PC-9 (cell line): ENCODE measurements at regions not wholly inside any gene's neighbourhood (a gene's known extent, or its start where the extent isn't known, plus 50 kb on each side); places are given as distances from the start of the nearest gene placed in this dataset.

ENCODE experiments used
- BruUV-seq: library from RNA; stranded (reverse); fragments of 400-500 nt; replicated peaks from 2 replicates; lab custom pipeline; 2021; lab: Mats Ljungman, UMichigan
- CTCF ChIA-PET: fragments of 300-600 bp; sonication (Branson Sonifier 250); formaldehyde crosslinking; loops from one replicate; lab custom pipeline; 2022; ENCODE audit warnings: antibody characterized with exemption; lab: Charles Lee
- POLR2A ChIA-PET: fragments of 300-600 bp; sonication (Branson Sonifier 250); formaldehyde crosslinking; loops from one replicate; lab custom pipeline; 2022; ENCODE audit warnings: antibody characterized with exemption; ENCODE audit not compliant: unreplicated experiment; lab: Charles Lee
- DNase-seq, 2 experiments: peaks; one replicate each; pipeline versions ENCODE4 v3.0.0 to v3.0.0-alpha.2; 2015 to 2022; ENCODE audit warnings: mixed read lengths in 1 of 2
- H2AFZ ChIP-seq: fragments of 200-600 bp; sonication (generic); 2 replicates; pipeline ENCODE4 v1.8.1; 2017; ENCODE audit warnings: antibody characterized with exemption
- H3F3A ChIP-seq: fragments of 200-600 bp; sonication (generic); 2 replicates; pipeline ENCODE4 v1.8.1; 2017; ENCODE audit warnings: antibody characterized with exemption, mild to moderate bottlenecking, low read depth; ENCODE audit not compliant: insufficient read depth
- H3K27ac ChIP-seq: fragments of 200-600 bp; sonication (generic); 2 replicates; pipeline ENCODE4 v1.6.1; 2016; ENCODE audit warnings: mixed run types
- H3K27me3 ChIP-seq: fragments of 200-600 bp; sonication (generic); 2 replicates; pipeline ENCODE4 v1.6.1; 2016; ENCODE audit warnings: low read depth, mixed run types; ENCODE audit not compliant: insufficient read depth
- H3K36me3 ChIP-seq: fragments of 200-600 bp; sonication (generic); 2 replicates; pipeline ENCODE4 v1.6.1; 2016; ENCODE audit warnings: low read depth, mixed run types
- H3K4me1 ChIP-seq: fragments of 200-600 bp; sonication (generic); replicated peaks from 2 replicates; pipeline ENCODE4 v1.6.1; 2016; ENCODE audit warnings: mixed run types; ENCODE audit not compliant: insufficient read depth
- H3K4me2 ChIP-seq: fragments of 200-600 bp; sonication (generic); 2 replicates; pipeline ENCODE4 v1.6.1; 2017; ENCODE audit warnings: mixed run types
- H3K4me3 ChIP-seq: fragments of 200-600 bp; sonication (generic); 2 replicates; pipeline ENCODE4 v1.6.1; 2016; ENCODE audit warnings: mixed run types
- H3K79me2 ChIP-seq: fragments of 200-600 bp; sonication (generic); 2 replicates; pipeline ENCODE4 v1.6.1; 2017; ENCODE audit warnings: low read depth, mixed run types
- H3K9me2 ChIP-seq: fragments of 200-600 bp; sonication (generic); 2 replicates; pipeline ENCODE4 v1.8.1; 2017; ENCODE audit warnings: mild to moderate bottlenecking; ENCODE audit not compliant: insufficient read depth
- H3K9me3 ChIP-seq: fragments of 200-600 bp; sonication (generic); 2 replicates; pipeline ENCODE4 v1.8.1; 2016; ENCODE audit warnings: low read depth; ENCODE audit not compliant: insufficient read depth
- H4K20me1 ChIP-seq: fragments of 200-600 bp; sonication (generic); 2 replicates; pipeline ENCODE4 v1.8.1; 2017; ENCODE audit not compliant: insufficient read depth
- CTCF ChIP-seq: fragments of 200-600 bp; sonication (generic); conservative IDR thresholded peaks from 2 replicates; pipeline ENCODE4 v1.6.1; 2017; ENCODE audit warnings: mixed run types, antibody characterized with exemption, mild to moderate bottlenecking, moderate library complexity
- EZH2 ChIP-seq: fragments of 200-600 bp; sonication (generic); IDR thresholded peaks from 2 replicates; pipeline ENCODE4 v1.8.0; 2017; ENCODE audit warnings: antibody characterized with exemption, low read depth
- intact Hi-C: fragments of 100-400 bp; cut with micrococcal nuclease; formaldehyde crosslinking; loops from one replicate; pipeline ENCODE4 v1.10.0; 2022; ENCODE audit not compliant: unreplicated experiment

- Histone ChIP-seq H3K4me1 (peaks cover 43% of the 10 kb centered on the region), H4K20me1 (no peaks in the 10 kb centered on the region), H3K4me3 (peak overlapping the region; percentile 77), H3K36me3 (no peaks in the 10 kb centered on the region), H3K9me3 (no peaks in the 10 kb centered on the region), H3F3A (peaks cover 39% of the 10 kb centered on the region), H3K27ac (peak overlapping the region; percentile 98), H3K9me2 (no peaks in the 10 kb centered on the region), H2AFZ (peak overlapping the region; percentile 83), H3K27me3 (no peaks in the 10 kb centered on the region), H3K79me2 (peaks cover 25% of the 10 kb centered on the region), H3K4me2 (peak overlapping the region; percentile 86)
- POLR2A ChIA-PET, result interaction anchor here (0.6 to 1.0 kb wide), 3 partner anchors 225 to 578 kb away, joined by 5 to 13 read pairs (median 7); partner anchors contain the start of gene XPO1
- DNase-seq, result no peak
- CTCF ChIA-PET, result no interaction called here
- intact Hi-C loops, result loop anchor here (1.0 to 5.0 kb wide), 5 partner anchors 68 to 544 kb away; partner anchors contain the start of genes FAM161A and XPO1
- BruUV-seq, result TSS peak; percentile 98
- TF ChIP-seq EZH2 (no peak), CTCF (no peak; the same call in 1 of the 2 replicates)
Observed at GRCh38 chr2:61763605-61764034, 90.2 kb downstream of the FAM161A start.

- Histone ChIP-seq H3K4me2 (peak overlapping the region; percentile 86), H3K4me3 (peak overlapping the region; percentile 77; the same call in 1 of the 2 replicates), H3K4me1 (peaks cover 43% of the 10 kb centered on the region), H3K9me3 (no peaks in the 10 kb centered on the region), H3K79me2 (peaks cover 25% of the 10 kb centered on the region), H3K27ac (peak overlapping the region; percentile 98), H3F3A (peaks cover 36% of the 10 kb centered on the region), H3K9me2 (no peaks in the 10 kb centered on the region), H4K20me1 (no peaks in the 10 kb centered on the region), H3K27me3 (no peaks in the 10 kb centered on the region), H2AFZ (no peak overlapping the region), H3K36me3 (no peaks in the 10 kb centered on the region)
- POLR2A ChIA-PET, result interaction anchor here (0.6 kb wide), 1 partner anchor 110 kb away, joined by 3 read pairs; no protein-coding TSS in a partner anchor
- CTCF ChIA-PET, result no interaction called here
- no peak for DNase-seq
- intact Hi-C loops, result loop anchor here (5.0 kb wide), 2 partner anchors 140 to 545 kb away; no protein-coding TSS in a partner anchor
- TF ChIP-seq CTCF, result no peak
- no peak for TF ChIP-seq EZH2
- no TSS peak for BruUV-seq
Observed at GRCh38 chr2:61762292-61762691, 91.6 kb downstream of the FAM161A start.

GRCh38 chr2:61759718-61760117, 94.1 kb downstream of the FAM161A start:
- Histone ChIP-seq H3F3A (peaks cover 25% of the 10 kb centered on the region), H3K27me3 (no peaks in the 10 kb centered on the region), H3K27ac (peak overlapping the region; percentile 73), H3K4me3 (no peak overlapping the region), H3K36me3 (no peaks in the 10 kb centered on the region), H3K9me2 (no peaks in the 10 kb centered on the region), H3K9me3 (no peaks in the 10 kb centered on the region), H3K4me2 (peak overlapping the region; percentile 53), H2AFZ (no peak overlapping the region), H3K79me2 (peaks cover 25% of the 10 kb centered on the region), H4K20me1 (no peaks in the 10 kb centered on the region), H3K4me1 (peaks cover 35% of the 10 kb centered on the region)
- POLR2A ChIA-PET, result interaction anchor here (0.7 kb wide), 1 partner anchor 1062 kb away, joined by 13 read pairs; no protein-coding TSS in a partner anchor
- intact Hi-C loops, result loop anchor here (5.0 kb wide), 2 partner anchors 137 to 548 kb away; no protein-coding TSS in a partner anchor
- BruUV-seq, result no TSS peak
- peak in 1 of 2 experiments; percentile 71 for DNase-seq
- CTCF ChIA-PET, result interaction anchor here (0.6 kb wide), 1 partner anchor 90 kb away, joined by 3 read pairs; no protein-coding TSS in a partner anchor
- no peak for TF ChIP-seq CTCF
- TF ChIP-seq EZH2, result no peak
